ENCODE measurements at regions not wholly inside any gene's neighbourhood (a gene's known extent, or its start where the extent isn't known, plus 50 kb on each side); places are given as distances from the start of the nearest gene placed in this dataset.

- DNase-seq (ENCODE audit: low spot score), result no peak
Observed at GRCh38 chr13:34002924-34003323, 185.0 kb downstream of the RFC3 start.

DNA sequence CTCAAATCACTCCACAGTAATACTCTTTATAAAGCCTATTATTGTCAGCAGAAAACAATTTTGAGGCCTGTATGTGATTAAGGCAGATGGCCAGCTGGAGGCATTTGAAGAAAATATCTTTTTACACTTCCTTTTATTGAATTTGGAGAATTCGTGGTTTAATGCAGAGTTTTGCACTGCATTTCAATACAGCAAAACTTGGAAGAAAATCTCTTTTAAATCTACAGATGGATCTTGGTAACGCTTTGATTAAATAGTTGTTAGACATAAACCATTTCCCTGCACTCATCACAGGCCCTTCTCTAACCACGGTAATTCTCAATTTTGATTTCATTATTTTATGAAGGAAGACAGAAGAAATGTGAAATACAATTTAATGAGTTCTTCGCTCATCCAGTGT, 185.7 kb downstream of the RFC3 start:
- no peak for DNase-seq (ENCODE audit: low spot score)

- no peak for DNase-seq (ENCODE audit: low spot score)
Observed at GRCh38 chr13:34004676-34005075, 186.7 kb downstream of the RFC3 start.

DNA sequence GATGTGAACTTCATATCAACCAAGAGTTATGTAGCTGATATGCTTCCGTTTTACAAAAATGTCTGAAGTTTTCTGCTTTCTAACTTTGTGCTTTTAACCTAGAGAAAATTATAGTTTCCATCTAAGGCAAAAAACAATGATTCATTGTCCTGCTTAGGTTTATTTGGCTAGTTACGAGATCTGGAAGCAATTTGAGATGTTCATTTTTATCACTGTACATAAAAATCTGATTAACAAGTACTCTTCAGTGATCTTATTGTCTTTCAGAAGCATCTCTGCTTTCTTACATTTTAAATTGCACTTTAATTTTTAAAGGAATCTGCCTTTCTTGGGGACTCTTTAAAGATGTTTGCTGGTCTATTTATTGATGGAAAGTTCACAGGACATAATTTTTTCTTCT, 188.1 kb downstream of the RFC3 start:
- no peak for DNase-seq (ENCODE audit: low spot score)

DNA sequence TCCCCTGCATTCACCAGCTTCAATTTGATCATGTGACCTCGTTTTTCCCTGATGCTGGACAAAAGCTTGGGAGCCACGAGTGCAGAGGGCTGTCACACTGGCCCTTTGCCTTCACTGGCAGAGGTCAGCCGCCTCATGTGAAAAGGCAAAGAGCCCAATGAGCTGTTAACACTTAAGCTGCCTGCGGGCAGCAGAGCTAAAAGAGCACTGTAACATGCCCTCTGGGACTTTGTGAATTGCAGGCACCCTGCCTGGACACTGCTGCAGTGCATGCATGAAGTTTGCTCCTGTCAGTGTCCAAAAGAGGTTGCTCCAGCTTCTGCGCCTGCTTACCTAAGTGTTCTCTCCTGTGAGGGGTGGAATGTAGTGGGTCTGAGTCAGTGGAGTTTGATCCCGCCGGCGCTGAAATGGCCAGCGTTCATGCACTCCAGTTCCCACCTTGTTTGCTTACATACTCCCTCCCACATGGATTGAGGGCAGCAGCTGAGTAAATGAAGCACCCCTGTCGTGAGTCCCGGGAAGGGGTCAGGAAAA, 193.7 kb downstream of the RFC3 start:
- DNase-seq (ENCODE audit: low spot score), result no peak

- DNase-seq (ENCODE audit: low spot score), result no peak
Observed at GRCh38 chr13:34012382-34012781, 194.4 kb downstream of the RFC3 start.

GRCh38 chr13:34013061-34013460, 195.1 kb downstream of the RFC3 start:
- DNase-seq (ENCODE audit: low spot score), result no peak

GRCh38 chr13:34017231-34017630, 199.3 kb downstream of the RFC3 start:
- DNase-seq (ENCODE audit: low spot score), result no peak

DNA sequence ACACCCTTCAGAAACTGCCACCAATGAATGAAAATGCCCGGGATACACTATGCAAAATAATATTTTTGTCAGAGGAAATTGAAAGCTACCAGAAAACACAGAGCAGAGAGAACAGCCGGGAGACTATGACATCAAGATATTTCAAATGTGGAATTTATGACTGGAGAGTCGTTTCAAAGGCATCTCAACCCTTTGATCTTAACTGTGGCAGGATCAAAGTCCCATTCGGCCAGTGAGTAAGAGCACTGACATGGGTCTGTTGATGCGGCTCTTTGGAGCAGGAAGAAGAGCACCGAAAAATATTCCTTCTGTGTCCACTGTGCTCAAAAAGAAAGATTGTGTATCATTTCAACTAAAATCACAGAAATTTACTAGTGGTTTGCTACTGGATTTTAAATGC, 201.9 kb downstream of the RFC3 start:
- no peak for DNase-seq (ENCODE audit: low spot score)

DNA sequence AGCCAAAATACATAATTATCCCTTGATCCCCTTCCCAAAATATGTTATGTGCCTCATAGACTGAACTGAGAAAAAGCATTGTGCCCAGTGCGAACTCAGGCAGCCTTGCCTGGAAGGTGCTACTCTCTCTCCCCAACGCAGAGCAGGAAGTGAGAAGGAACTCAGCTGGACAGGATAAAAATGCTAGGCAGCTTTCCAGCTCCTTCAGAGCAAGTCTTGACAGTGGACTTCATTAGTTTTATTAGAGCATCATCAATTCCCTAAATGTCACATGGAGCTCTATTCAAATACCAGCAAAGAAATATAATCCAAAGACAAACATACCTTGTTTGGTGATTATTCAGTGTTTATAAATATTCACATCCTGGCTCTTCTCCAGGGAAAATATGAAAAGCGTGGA, 202.4 kb downstream of the RFC3 start:
- no peak for DNase-seq (ENCODE audit: low spot score)

GRCh38 chr13:34021619-34022018, 203.7 kb downstream of the RFC3 start:
- no peak for DNase-seq (ENCODE audit: low spot score)

DNA sequence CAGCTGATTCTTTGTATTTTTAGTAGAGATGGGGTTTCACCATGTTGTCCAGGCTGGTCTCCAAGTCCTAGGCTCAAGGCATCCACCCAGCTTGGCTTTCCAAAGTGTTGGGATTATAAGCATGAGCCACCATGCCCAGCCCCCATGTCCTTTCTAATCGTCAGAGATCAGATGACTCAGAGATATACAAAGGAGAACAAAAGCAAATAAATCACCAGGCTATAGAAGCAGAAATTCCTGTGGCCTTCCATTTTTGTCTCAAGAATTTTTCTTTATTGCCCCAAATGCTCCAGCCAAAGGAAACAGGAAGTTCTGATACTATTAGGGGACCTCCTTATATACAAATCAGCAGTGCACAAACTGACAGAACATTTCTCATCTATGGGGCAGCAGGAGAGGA, 207.8 kb downstream of the RFC3 start:
- no peak for DNase-seq (ENCODE audit: low spot score)

GRCh38 chr13:34026308-34026707, 208.4 kb downstream of the RFC3 start:
- DNase-seq (ENCODE audit: low spot score), result no peak

GRCh38 chr13:34028496-34029442, 210.8 kb downstream of the RFC3 start:
- no peak for DNase-seq (ENCODE audit: low spot score)

GRCh38 chr13:34030782-34031181, 212.8 kb downstream of the RFC3 start:
- DNase-seq (ENCODE audit: low spot score), result no peak

DNA sequence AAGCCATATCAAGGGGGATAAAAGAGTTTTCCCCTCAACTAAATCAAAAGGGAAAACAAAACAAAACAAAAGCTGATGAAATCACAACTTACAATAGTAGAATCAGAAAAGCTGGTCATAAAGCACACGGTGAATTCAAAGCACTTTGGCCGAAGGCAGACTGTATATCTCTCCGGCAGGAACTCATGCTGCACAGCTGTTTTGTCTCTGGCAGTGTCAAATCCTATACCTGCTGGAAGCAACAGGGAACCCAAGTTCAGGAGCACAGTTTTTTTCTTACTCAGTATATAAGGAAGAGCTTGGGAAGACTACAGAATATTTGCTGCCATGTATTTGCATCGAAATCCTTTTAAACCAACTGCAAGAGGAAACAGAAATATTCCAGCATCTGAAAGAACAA, 213.7 kb downstream of the RFC3 start:
- DNase-seq (ENCODE audit: low spot score), result no peak

GRCh38 chr13:34034411-34034810, 216.5 kb downstream of the RFC3 start:
- DNase-seq (ENCODE audit: low spot score), result no peak

DNA sequence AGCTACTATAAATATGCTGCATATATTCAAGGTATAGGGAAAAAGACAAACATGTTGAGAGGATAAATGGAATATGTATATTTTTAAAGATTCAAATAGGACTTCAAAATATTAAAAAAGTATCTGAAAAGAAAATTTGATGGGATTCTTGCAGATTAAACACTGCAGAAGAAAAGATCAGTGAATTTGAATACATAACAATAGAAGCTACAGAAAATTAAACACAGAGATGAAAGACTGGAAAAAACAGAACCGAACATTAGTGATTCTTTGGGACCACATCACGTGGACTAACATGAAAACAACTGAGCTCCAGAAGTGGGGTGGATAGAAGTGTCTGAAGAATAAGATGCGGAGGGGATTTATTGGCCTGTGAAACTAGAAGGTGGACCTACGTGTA, 217.2 kb downstream of the RFC3 start:
- DNase-seq (ENCODE audit: low spot score), result no peak

DNA sequence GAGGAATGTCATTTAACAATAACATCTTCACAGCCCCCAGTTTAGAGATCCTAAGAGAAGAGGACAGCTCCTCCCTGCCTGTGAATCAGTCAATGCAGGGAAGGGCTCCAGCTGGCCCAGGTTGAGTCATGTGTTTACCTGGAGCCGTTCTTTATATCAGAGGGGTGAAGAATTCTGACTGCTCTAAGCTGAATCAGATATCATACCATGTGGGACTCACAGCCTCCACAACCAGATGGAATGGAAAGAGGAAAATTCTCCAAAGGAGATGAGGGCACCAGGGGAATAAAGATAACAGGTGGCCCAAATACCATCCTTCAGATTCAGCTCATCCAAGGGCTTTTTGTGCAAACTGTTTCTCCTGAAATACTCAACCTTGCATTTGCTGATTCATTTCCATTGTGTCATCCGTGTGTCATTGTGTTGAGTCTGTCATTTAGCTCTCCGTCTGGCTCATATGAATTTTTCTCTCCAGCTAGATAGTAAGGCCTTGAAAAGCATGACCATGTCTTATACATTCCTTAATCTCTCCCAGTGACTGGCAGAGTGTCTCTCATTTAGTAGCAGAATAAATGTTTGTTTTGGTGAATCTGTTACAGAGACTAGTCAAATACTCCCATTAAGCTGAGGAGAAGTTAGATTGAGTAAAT, 217.9 kb downstream of the RFC3 start:
- DNase-seq (ENCODE audit: low spot score), result no peak

DNA sequence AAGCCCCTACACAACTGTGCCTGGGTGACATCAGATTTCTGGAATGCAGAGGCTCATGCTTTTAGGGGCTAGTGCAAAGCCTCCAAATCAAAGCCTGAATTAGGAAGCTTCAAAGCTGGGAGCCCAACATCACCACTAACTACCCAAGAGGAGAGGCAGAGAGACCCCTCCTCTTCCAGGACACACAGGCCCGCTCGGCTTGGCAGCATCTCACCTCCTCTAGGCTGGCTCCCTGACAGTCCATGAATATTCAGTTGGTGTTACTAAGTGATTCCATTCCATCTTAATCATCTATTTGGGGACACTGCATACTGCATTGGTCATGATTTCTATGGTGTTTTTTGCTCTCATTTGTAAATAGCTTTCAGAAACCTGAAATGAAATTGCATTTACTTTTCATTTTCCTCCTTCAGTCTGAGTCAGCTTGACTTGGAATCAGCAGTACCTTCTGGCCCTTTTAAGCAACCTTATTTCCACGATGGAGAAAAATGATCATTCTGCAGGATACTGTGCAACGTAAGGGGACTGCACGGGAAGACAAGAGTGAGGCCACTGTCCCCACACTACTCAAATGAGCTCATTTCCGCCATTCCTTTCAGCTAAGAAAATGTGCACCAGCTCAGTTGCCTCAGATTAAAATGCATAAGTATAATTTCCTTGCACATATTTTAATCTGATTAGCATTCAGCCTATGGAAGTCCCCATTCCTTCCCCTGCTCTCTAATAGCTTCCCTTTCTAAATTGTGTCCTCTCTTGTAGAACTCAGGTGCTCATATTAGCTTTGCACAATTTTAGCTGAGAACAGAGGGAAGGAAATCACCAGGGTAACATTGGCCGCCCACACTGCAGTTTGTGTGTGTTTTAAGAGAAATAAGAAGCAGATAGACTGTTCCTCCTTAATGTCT, 219.9 kb downstream of the RFC3 start:
- no peak for DNase-seq (ENCODE audit: low spot score)

DNA sequence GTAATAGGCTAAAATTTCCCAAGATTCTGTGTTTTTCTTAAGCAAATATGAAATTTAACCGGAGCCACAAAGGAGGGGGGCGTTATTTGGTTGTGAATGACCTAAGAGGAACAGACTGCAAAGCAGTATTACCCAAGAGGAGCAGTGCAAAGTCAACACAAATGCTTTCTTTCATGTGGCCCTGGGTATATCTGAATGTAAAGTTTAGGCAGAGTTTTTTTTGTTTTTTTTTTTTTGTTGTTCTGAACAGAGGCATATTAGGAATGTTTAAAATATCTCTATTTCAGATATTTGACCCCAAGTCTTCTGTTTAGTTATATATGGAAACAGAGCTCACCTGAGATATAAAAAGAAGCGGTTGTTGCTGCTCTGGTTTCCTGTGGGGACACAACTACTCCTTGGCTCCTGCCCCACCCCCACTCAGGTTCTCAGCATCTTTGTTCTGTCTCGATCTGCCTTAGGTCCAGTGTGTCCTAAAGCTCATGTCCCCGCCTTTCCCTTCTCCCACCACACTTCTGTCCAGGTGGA, 220.7 kb downstream of the RFC3 start:
- no peak for DNase-seq (ENCODE audit: low spot score)

GRCh38 chr13:34039678-34040077, 221.7 kb downstream of the RFC3 start:
- DNase-seq (ENCODE audit: low spot score), result no peak

Data from iPS-NIHi11 (cell line).